ENCODE measurements at regions not wholly inside any gene's neighbourhood (a gene's known extent, or its start where the extent isn't known, plus 50 kb on each side); places are given as distances from the start of the nearest gene placed in this dataset.

DNA sequence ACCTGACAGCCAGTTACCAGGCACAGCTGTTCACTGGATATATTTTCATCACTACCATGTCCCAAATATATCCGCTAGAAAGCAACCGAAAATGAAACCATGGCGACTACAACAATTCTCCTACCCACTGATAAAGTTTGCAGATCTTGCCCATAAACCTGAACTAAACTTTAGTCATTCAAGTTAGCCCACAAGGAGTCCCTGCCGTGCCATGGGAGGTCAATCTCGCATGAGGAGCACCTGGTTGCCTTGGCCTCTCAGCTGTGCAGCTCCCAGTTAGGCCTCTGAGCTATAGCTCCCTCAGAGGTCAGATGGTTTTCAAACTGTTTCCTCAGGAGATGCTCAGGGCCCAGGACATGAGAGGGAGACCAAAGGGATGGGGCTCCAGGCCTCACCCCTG, 211.1 kb upstream of the RNF32 start:
- Mint-ChIP-seq H3K27ac (no peak overlapping the region), H3K36me3 (ENCODE audit: low read depth) (no peaks in the 10 kb centered on the region), H3K9me3 (no peaks in the 10 kb centered on the region), H3K27me3 (peaks cover 12% of the 10 kb centered on the region), H3K4me3 (no peak overlapping the region), H3K4me1 (ENCODE audit: low read depth) (no peaks in the 10 kb centered on the region)
- no peak for ATAC-seq
- TF ChIP-seq, protein P1, sequence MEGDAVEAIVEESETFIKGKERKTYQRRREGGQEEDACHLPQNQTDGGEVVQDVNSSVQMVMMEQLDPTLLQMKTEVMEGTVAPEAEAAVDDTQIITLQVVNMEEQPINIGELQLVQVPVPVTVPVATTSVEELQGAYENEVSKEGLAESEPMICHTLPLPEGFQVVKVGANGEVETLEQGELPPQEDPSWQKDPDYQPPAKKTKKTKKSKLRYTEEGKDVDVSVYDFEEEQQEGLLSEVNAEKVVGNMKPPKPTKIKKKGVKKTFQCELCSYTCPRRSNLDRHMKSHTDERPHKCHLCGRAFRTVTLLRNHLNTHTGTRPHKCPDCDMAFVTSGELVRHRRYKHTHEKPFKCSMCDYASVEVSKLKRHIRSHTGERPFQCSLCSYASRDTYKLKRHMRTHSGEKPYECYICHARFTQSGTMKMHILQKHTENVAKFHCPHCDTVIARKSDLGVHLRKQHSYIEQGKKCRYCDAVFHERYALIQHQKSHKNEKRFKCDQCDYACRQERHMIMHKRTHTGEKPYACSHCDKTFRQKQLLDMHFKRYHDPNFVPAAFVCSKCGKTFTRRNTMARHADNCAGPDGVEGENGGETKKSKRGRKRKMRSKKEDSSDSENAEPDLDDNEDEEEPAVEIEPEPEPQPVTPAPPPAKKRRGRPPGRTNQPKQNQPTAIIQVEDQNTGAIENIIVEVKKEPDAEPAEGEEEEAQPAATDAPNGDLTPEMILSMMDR (IDR thresholded peaks at IDR 0.05) = no peak
- CTCF ChIA-PET = interaction anchor here (0.8 kb wide), 1 partner anchor 615 kb away, joined by 3 read pairs; no protein-coding TSS in a partner anchor
- no peak for DNase-seq
- intact Hi-C loops (cut with micrococcal nuclease) = no loop called here
- POLR2A ChIA-PET = no interaction called here

- no peak for ATAC-seq
- Mint-ChIP-seq H3K27ac (no peak overlapping the region), H3K27me3 (peaks cover 27% of the 10 kb centered on the region), H3K4me1 (ENCODE audit: low read depth) (no peaks in the 10 kb centered on the region), H3K36me3 (ENCODE audit: low read depth) (no peaks in the 10 kb centered on the region), H3K4me3 (no peak overlapping the region), H3K9me3 (peaks cover 3% of the 10 kb centered on the region)
- intact Hi-C loops (cut with micrococcal nuclease) = no loop called here
- ChIA-PET POLR2A (no interaction called here), CTCF (no interaction called here)
- no peak for DNase-seq
- TF ChIP-seq, protein P1 (IDR thresholded peaks at IDR 0.05) = no peak
Observed at GRCh38 chr7:156423876-156424275, 216.7 kb upstream of the RNF32 start.

DNA sequence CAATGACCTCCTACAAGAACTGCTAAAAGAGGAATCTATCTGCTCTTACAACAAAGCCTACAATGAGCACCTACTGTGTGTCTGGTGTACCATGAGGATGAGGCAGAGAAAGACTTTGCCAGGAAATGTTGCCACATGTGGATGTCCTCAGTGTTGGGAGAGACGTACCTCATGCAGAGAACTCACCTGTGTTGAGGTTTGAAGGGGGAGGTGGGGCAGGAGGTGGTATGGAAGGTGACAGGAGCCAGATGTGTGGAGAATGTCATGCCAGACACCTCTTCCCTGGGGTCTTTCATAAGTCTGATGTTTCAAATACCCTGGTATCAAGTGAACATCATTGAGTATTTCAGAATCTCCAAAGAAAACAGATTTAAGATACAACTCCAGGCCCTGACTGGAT, 220.1 kb upstream of the RNF32 start:
- ChIA-PET CTCF (no interaction called here), POLR2A (no interaction called here)
- Mint-ChIP-seq H3K4me1 (ENCODE audit: low read depth) (no peaks in the 10 kb centered on the region), H3K36me3 (ENCODE audit: low read depth) (no peaks in the 10 kb centered on the region), H3K27ac (no peak overlapping the region), H3K4me3 (no peak overlapping the region), H3K27me3 (peaks cover 22% of the 10 kb centered on the region), H3K9me3 (peaks cover 3% of the 10 kb centered on the region)
- intact Hi-C loops (cut with micrococcal nuclease) = no loop called here
- DNase-seq = no peak
- TF ChIP-seq, protein P1 (IDR thresholded peaks at IDR 0.05) = no peak
- no peak for ATAC-seq

DNA sequence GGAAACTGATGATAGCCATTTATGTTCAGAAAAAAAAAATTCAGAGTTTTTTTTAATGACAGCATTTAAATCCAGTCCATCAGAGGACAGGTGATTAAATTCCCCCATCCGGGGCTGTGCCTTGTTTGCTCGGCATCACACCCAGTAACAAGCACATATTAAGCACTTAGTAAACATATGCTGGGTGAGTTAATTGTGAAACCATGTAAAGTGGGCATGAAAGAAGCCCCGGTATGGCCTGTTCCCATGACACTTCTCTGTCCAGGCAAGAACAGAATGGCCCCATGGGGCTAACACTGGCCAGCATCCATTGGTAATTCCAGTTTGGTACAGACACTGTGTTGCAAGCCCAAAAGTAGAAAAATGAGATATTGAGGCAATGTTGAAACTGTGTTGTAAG, 220.8 kb upstream of the RNF32 start:
- ATAC-seq (no peak), DNase-seq (no peak)
- TF ChIP-seq, protein P1 (IDR thresholded peaks at IDR 0.05) = no peak
- Mint-ChIP-seq H3K9me3 (peaks cover 3% of the 10 kb centered on the region), H3K27ac (no peak overlapping the region), H3K4me3 (no peak overlapping the region), H3K27me3 (peaks cover 21% of the 10 kb centered on the region), H3K4me1 (ENCODE audit: low read depth) (no peaks in the 10 kb centered on the region), H3K36me3 (ENCODE audit: low read depth) (no peaks in the 10 kb centered on the region)
- ChIA-PET POLR2A (no interaction called here), CTCF (no interaction called here)
- intact Hi-C loops (cut with micrococcal nuclease) = no loop called here

DNA sequence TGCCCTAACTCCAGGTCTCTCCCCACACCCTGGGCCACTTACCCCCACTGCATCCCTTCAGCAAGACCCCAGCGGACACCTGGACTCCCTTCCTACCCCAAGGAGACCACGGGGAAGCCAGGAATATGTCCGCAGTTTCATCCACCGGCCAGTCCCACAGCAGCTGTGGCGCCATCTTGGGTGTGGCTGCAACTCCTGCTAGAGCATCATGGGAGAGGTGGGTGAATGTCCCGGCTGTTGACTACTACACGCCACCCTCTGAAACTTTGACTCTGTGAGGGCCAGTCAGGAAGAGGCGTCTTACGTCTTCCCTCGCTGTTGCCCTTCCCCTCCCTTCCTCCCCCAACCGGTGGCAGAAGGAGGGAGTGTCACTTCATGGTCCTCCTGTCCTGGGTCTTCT, 238.3 kb upstream of the RNF32 start:
- TF ChIP-seq, protein P1 (IDR thresholded peaks at IDR 0.05) = no peak
- DNase-seq = no peak
- POLR2A ChIA-PET = no interaction called here
- H3K36me3 Mint-ChIP-seq (ENCODE audit: low read depth) = no peaks in the 10 kb centered on the region
- CTCF ChIA-PET = no interaction called here
- H3K27me3 Mint-ChIP-seq = peaks cover 8% of the 10 kb centered on the region
- no peak for ATAC-seq
- no peaks in the 10 kb centered on the region for H3K9me3 Mint-ChIP-seq
- H3K4me1 Mint-ChIP-seq (ENCODE audit: low read depth) = no peaks in the 10 kb centered on the region
- no peak overlapping the region for H3K27ac Mint-ChIP-seq
- H3K4me3 Mint-ChIP-seq = no peak overlapping the region
- intact Hi-C loops (cut with micrococcal nuclease) = no loop called here
